Suprapubic skin (tissue), 4 donors: ENCODE measurements at regions not wholly inside any gene's neighbourhood (a gene's known extent, or its start where the extent isn't known, plus 50 kb on each side); places are given as distances from the start of the nearest gene placed in this dataset.

ENCODE experiments used
- DNase-seq, 2 donors: peaks; one replicate each; pipeline ENCODE4 v3.0.0-alpha.2; 2019; ENCODE audit warnings: low spot score in 2 of 2
- H3K27ac ChIP-seq: fragments of 200-600 bp; sonication (generic); one replicate; pipeline ENCODE4 v1.5.1; 2019
- H3K27me3 ChIP-seq: fragments of 200-600 bp; sonication (generic); one replicate; pipeline ENCODE4 v1.5.1; 2019
- H3K36me3 ChIP-seq: fragments of 200-600 bp; sonication (generic); one replicate; pipeline ENCODE4 v1.5.1; 2019
- H3K4me1 ChIP-seq: fragments of 200-600 bp; sonication (generic); one replicate; pipeline ENCODE4 v1.5.1; 2019
- H3K4me3 ChIP-seq: fragments of 200-600 bp; sonication (generic); one replicate; pipeline ENCODE4 v1.5.1; 2019; ENCODE audit warnings: mild to moderate bottlenecking
- H3K9me3 ChIP-seq: fragments of 200-600 bp; sonication (generic); one replicate; pipeline ENCODE4 v1.5.1; 2019
- CTCF ChIP-seq, 2 donors: fragments of 200-600 bp in 1 of 2; fragments of 450-650 bp in 1 of 2; sonication (generic) in 1 of 2; IDR thresholded peaks; one replicate each; pipeline ENCODE4 v1.5.1; 2016 to 2019; ENCODE audit warnings: antibody characterized with exemption in 2 of 2, mild to moderate bottlenecking in 1 of 2, moderate library complexity in 1 of 2
- EP300 ChIP-seq: sonication (generic); formaldehyde crosslinking; IDR thresholded peaks from one replicate; pipeline ENCODE4 v1.6.1; 2017; ENCODE audit warnings: antibody characterized with exemption
- POLR2A ChIP-seq, 2 donors: fragments of 450-650 bp; IDR thresholded peaks; one replicate each; pipeline ENCODE4 v1.6.1; 2017; ENCODE audit warnings: antibody characterized with exemption in 2 of 2, mild to moderate bottlenecking in 2 of 2, moderate library complexity in 2 of 2
- POLR2AphosphoS5 ChIP-seq, 3 donors: sonication (generic); formaldehyde crosslinking; IDR thresholded peaks; one replicate each; pipeline ENCODE4 v1.6.1; 2017; ENCODE audit warnings: antibody characterized with exemption in 3 of 3
- WGBS: methylation state at CpG from one replicate; pipeline ENCODE4 v1.1.5; 2018; 5-methylcytosine and 5-hydroxymethylcytosine counted together

- no peak for DNase-seq
- H3K27me3 ChIP-seq, result no peaks in the 10 kb centered on the region
- no peaks in the 10 kb centered on the region for H3K9me3 ChIP-seq
- H3K27ac ChIP-seq, result no peak overlapping the region
- WGBS, result 53% methylated on average over 5 of the region's 5 CpGs
- no peaks in the 10 kb centered on the region for H3K36me3 ChIP-seq
- no peaks in the 10 kb centered on the region for H3K4me1 ChIP-seq
- no peak overlapping the region for H3K4me3 ChIP-seq
- no peak for TF ChIP-seq EP300
- TF ChIP-seq CTCF (IDR thresholded peaks at IDR 0.05), result no peak
These were observed 140.3 kb downstream of the NMUR2 start for GRCh38 chr5:152264645-152265254.

- H3K4me1 ChIP-seq, result no peaks in the 10 kb centered on the region
- DNase-seq, result no peak
- no peak overlapping the region for H3K27ac ChIP-seq
- H3K27me3 ChIP-seq, result no peaks in the 10 kb centered on the region
- TF ChIP-seq EP300, result no peak
- TF ChIP-seq POLR2A (IDR thresholded peaks at IDR 0.05), result no peak
- no peak for TF ChIP-seq POLR2AphosphoS5 (IDR thresholded peaks at IDR 0.05)
- no peak for TF ChIP-seq CTCF (IDR thresholded peaks at IDR 0.05)
- no peaks in the 10 kb centered on the region for H3K36me3 ChIP-seq
- no peaks in the 10 kb centered on the region for H3K9me3 ChIP-seq
- WGBS, result 46% methylated on average over 4 of the region's 4 CpGs
- no peak overlapping the region for H3K4me3 ChIP-seq
These were observed 142.4 kb downstream of the NMUR2 start for GRCh38 chr5:152262667-152263066.

- Histone ChIP-seq H3K4me3 (no peak overlapping the region), H3K27ac (no peak overlapping the region), H3K9me3 (no peaks in the 10 kb centered on the region), H3K36me3 (no peaks in the 10 kb centered on the region), H3K4me1 (no peaks in the 10 kb centered on the region), H3K27me3 (no peaks in the 10 kb centered on the region)
- WGBS, result 92% methylated on average over 7 of the region's 7 CpGs
- TF ChIP-seq POLR2A (IDR thresholded peaks at IDR 0.05) (no peak), EP300 (no peak), POLR2AphosphoS5 (IDR thresholded peaks at IDR 0.05) (no peak), CTCF (IDR thresholded peaks at IDR 0.05) (no peak)
- no peak for DNase-seq
These were observed 144.1 kb downstream of the NMUR2 start for GRCh38 chr5:152260940-152261339.

GRCh38 chr5:152259702-152260101 lies 145.4 kb downstream of the NMUR2 start:
- Histone ChIP-seq H3K27me3 (no peaks in the 10 kb centered on the region), H3K27ac (no peak overlapping the region), H3K9me3 (no peaks in the 10 kb centered on the region), H3K4me1 (no peaks in the 10 kb centered on the region), H3K36me3 (no peaks in the 10 kb centered on the region), H3K4me3 (no peak overlapping the region)
- TF ChIP-seq CTCF (IDR thresholded peaks at IDR 0.05), result no peak
- TF ChIP-seq EP300, result no peak
- no peak for TF ChIP-seq POLR2A (IDR thresholded peaks at IDR 0.05)
- no peak for DNase-seq
- WGBS, result 55% methylated on average over 1 of the region's 1 CpG

- Histone ChIP-seq H3K27ac (no peak overlapping the region), H3K9me3 (no peaks in the 10 kb centered on the region), H3K36me3 (no peaks in the 10 kb centered on the region), H3K4me3 (no peak overlapping the region), H3K4me1 (no peaks in the 10 kb centered on the region), H3K27me3 (no peaks in the 10 kb centered on the region)
- no peak for TF ChIP-seq EP300
- no peak for TF ChIP-seq POLR2AphosphoS5 (IDR thresholded peaks at IDR 0.05)
- no peak for TF ChIP-seq POLR2A (IDR thresholded peaks at IDR 0.05)
- no peak for TF ChIP-seq CTCF (IDR thresholded peaks at IDR 0.05)
- DNase-seq, result no peak
- 84% methylated on average over 3 of the region's 3 CpGs for WGBS
These were observed 148.5 kb downstream of the NMUR2 start for GRCh38 chr5:152256580-152256979.
